ENCODE measurements at regions not wholly inside any gene's neighbourhood (a gene's known extent, or its start where the extent isn't known, plus 50 kb on each side); places are given as distances from the start of the nearest gene placed in this dataset.

DNA sequence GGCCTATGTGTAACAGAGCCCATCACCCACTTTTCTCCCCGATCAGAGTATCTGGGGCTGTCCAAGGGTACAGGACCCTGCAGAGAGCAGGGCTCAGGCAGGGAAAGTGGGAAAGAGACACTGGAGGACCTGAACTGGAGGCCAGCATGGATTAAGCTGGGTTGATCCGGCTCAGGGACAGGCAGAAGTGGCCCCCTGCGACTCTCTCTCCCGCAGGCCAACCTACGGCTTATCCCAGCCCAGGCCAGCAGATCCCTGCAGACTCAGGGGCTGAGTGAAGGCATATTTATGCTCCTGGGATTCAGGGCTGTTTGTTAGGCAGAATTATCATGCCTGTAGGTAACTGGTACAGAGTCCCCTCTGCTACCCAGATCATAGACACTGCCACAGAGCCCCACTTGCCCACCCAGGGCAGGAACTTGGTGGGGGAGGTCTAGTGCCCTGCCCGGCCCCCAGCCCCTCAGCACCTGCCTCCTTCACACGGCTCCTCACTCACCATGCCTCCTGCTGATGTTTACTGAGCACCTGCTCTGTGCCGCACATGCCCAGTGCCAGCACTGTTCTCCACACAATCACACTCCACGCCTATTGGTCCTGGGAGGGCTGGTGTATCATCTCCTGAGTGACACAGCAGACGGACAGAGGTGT, 87.3 kb downstream of the ADRA2C start:
- DNase-seq, result no peak

DNA sequence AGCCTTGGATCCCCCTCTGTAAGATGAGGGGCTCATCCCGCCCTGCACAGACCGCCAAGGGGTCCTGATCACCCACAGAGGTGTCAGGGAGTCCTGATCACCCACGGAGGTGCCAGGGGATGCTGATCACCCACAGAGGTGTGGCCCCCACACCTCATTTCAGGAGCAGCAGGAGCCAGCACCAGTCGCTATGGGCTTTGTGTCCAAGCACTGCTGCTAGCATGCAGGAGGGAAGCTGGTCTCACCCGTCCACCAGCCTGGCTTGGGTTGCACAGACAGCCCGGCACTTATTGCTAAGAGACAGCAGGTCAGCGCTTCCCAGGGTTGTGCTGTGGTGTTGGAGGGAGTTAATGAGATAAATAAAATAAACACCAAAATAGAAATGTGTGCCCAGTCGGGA, 88.5 kb downstream of the ADRA2C start:
- DNase-seq, result no peak

DNA sequence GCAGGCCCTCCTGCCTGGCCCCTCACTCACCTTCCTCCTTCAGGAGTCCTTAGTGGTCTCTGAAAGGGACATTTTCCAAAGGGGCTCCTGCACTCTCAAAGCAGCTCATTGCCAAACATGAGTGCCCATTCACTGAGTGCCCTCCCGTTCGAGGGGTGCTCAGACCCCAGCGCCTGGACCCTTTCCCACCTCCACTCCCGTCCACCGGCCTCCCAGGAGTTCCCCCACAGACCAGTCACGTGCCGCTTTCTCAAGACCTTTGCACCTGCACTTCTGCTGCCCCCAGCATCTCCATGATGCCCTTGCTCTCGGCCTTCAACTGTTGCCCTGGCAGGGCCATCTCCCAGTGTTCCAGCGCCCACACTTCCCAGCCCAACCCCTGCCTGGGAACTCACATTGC, 89.5 kb downstream of the ADRA2C start:
- no peak for DNase-seq

DNA sequence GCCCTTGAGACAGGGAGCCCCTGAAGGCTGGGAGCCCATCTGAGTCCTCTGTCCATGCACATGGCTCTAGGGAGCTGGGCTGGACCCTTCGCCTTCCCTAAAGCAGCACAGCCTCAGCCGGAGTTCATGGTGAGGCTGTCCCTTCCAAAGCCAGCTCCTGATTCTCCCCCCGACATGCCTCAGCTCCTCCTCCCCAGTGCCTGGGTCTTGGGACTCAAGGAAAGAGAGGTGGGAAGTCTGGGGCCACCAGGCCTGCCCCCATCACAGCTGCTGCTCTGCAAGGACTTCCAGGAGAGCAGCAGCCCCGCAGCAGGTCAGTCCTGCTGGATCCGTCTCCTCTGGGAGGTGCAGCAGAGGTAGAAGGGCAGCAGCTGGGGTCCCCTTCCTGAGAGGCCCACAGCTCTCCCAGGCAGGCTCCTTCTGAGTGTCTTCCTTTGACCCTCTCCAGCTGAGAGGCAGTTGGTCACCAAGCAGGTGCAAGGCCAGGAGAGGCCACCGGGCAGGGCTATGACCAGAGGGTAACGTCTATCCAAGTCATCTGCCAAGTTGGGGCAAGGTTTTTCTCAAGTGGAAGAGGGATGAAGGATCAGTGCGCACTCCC, 90.5 kb downstream of the ADRA2C start:
- DNase-seq, result no peak

DNA sequence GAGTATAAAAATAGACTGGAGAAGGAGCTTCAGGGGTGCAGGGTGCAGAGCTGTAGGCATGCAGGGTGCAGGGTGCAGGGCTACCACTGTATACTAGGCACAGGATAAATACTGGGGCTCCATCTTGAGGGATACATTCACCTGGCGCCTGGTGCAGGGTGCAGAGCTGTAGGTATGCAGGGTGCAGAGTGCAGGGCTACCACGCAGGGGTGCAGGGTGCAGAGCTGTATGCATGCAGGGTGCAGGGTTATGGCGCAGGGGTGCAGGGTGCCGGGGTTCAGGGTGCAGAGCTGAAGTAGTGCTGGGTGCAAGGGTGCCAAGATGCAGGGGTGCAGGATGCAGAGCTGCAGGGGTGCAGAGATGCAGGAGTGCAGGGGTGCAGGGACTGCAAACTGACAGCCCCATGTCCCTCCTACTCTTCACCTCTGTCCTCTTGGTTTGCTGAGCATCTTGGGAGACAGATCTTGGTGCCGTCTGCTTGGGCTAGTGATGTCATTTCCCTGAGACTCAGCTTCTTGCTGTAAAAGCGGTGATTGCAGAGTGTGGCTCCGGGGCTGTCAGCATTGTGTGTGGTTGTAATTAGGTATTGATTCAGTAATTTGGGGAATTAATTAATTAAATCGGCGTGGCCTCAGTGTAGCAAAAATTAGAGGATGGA, 91.2 kb downstream of the ADRA2C start:
- no peak for DNase-seq

DNA sequence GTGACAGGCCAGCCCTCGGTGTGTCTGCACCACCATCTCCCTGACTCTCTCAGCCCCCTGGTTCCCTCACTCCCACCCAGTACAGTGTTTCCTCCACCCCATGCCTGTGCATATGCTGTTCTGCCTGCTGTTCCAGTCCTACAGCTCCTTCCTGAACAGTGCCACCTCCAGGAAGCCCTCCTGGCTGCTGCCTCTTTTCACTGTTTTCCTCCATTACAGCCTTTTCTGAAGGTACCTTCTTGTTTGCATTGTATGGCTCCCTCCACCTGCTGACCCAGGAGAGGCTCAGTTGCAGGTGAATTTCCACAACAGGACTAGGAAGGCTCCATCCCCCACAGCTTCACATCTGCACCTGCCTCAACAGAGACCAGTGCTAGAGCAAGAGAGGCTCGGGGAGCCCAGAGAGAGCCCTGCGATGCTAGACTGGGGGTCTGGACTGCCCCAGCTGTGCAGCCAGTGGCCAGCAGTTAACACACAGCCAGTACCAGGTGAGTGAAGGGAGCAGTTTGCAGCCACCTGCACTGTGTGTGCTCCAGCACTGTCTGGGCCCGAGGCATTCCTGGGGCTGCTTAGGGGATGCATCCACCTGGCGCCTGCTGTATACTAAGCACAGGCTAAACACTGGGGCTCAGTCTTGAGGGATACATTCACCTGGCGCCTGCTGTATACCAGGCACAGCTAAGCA, 92.0 kb downstream of the ADRA2C start:
- no peak for DNase-seq

DNA sequence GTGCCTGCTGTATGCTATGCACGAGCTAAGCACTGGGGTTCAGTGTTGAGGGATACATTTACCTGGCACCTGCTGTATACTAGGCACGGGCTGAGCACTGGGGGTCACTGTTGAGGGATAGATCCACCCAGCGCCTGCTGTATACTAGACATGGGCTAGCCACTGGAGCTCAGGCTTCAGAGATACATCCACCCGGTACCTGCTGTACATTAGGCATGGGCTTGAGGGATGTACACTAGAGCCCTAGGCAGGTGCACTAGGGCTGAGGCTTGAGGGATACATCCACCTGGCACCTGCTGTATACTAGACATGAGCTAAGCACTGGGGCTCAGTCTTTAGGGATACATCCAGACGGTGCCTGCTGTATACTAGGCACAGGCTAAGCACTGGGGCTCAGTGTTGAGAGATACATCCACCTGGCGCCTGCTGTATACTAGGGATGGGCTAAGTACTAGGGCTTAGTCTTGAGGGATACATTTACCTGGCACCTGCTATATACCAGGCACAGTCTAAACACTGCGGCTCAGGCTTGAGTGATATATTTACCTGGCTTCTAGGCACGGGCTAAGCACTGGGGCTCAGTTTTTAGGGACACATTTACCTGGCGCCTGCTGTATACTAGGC, 92.7 kb downstream of the ADRA2C start:
- DNase-seq, result no peak

DNA sequence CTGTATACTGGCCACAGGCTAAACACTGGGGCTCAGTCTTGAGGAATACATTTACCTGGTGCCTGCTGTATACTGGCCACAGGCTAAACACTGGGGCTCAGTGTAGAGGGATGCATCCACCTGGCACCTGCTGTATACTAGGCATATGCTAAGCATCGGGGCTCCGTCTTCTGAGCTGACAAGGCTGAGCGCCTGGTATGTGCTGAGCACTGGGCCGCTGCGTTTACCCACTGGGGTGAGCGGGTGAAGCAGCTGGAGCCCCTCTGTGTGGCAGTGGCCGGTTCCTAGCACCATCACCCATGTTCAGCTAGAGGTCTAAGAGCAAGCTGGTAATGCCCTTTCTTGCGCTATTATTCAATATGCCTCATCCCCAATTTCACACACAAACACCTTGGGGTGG, 93.4 kb downstream of the ADRA2C start:
- no peak for DNase-seq

DNA sequence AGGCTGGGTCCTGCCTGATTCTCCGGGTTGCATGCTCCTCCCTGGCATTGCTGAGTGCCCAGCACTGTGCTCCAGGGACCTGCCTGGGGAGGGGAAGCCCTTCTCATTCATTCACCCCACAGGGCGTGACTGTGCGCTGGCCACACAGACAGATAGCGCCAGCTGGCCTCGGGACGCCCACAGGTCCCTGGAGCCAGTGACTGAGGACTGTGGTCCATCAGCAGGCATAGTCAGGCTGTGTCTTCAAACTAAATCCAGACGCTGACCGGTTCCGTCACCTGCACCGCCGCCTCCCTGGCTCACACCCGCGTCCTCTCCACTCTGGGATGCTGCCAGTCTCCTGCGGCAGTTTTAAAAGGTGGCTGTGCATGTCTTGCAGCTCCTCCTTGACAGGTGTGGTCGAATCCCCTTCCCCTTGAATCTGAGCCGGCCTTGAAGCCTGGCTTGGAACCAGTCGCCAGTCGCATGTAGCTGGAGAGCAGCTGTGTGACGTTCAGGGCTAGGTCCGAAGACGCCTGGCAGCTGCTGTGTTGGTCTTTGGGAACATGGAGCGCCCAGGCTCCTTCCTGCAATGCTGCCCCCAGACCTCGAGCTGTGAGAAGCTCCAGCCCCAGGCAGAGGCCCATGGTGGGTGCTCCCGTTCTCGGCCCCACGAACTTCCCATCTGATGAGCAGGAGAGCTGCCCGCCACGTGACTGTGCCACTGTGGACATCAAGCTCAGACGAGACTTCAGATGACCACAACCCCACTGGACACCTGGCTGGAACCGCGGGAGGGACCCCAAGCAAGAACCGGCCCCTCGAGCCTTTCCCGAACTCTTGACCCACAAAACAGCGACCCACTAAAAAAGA, 94.1 kb downstream of the ADRA2C start:
- DNase-seq, result no peak

DNA sequence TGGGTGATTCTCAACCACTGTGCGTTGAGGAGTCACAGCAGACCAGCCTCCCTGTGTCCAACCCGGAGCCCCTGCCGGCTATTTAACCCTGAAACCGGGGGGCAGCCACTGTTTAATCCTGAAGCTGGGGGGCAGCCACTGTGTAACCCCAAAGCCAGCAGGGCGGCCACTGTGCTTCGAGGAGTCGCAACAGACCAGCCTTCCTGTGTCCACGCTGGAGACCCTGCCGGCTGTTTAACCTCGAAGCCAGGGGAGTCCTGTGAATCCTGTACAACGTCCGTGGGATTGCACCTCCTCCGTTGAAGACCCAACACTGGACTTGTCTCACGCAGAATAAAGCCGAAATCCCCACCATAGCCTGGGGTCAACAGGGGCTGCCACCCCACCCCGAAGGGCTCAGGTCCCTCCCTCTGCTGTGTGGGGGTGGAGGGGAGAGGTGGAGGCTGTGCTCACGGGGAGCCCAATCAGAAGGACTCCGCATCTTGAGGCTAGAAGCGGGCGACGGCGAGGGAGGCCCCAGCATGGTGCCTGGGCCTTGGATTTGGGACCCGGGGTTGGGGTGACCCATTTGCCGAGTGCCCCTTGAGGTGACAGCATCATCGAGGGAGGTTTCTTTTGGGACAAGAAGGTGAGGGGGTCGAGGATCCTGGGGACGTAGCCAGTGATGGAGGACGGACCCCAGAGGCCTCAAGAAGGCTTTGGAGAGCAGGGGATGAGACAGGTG, 94.9 kb downstream of the ADRA2C start:
- no peak for DNase-seq

DNA sequence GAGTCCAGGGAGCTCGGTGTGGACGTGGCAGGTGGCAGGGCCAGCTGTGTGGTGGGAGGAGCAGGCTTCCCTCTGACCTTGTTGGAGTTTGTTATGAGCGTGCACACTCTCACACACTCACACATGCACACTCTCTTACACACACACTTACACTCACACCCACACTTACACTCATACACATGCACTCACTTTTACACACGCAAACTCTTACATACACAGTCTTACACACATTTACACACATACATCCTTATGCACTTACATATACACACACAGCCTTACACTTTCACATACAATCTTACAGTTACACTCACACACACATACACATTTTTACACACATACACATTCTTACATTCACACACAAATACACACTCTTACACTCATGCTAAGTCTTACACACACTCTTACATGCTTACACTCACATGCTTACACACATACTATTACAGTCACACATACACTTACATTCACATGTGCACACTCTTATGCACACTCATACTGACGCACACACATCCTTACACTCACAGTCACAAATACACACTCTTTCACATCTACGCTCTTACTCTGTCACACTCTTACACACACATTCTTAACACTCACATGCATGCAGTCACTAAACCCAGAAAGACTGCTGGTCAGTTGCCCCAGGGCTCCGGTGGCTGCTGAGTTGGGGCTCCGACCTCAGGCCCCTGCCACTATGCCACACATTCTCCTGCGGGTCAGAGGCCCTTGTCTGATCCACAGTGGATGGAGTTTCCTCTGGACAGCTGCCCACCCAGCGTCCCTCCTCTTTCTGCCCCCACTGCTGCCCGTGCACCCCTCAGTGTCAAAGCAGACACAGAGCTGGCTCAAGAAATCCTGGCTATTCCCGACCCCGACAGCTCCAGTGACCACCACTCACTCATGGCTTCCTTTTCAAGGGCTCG, 95.8 kb downstream of the ADRA2C start:
- no peak for DNase-seq

DNA sequence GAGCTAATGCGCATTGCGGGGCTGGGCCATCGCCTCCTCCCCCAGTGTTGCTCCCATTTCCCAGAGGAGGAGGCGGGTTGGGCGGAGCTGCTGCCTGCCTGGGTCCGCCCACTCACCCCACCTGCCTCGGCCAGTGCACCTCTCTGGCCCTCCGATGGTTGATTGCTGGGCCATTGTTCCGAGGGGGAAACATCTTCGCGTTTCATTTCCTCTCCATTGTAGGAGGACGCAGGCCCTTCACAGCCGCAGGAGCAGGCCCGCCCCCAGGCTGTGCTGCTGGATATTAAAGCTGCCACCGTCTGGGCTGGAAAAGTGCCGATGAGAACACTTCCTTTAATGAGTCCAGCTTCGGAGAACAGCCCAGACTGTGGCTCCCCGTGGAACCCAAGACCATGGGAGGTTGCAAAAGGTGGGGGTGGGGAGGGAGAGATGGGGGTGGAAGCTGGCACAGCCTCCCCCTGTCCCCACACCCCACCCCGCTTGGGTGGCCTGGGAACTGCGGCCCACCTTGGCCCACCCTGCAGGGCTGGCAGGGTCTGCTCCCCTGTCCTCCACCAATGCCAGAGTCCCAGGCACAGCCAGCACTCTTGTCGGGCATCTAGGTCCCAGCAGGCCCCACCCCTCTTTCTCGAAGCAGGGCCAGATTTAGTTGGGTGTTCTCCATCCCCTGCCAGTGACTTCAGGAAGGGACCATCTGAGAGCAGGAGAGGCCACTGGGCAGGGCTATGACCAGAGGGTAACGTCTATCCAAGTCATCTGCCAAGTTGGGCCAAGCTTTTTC, 96.6 kb downstream of the ADRA2C start:
- peak; percentile 15 for DNase-seq

DNA sequence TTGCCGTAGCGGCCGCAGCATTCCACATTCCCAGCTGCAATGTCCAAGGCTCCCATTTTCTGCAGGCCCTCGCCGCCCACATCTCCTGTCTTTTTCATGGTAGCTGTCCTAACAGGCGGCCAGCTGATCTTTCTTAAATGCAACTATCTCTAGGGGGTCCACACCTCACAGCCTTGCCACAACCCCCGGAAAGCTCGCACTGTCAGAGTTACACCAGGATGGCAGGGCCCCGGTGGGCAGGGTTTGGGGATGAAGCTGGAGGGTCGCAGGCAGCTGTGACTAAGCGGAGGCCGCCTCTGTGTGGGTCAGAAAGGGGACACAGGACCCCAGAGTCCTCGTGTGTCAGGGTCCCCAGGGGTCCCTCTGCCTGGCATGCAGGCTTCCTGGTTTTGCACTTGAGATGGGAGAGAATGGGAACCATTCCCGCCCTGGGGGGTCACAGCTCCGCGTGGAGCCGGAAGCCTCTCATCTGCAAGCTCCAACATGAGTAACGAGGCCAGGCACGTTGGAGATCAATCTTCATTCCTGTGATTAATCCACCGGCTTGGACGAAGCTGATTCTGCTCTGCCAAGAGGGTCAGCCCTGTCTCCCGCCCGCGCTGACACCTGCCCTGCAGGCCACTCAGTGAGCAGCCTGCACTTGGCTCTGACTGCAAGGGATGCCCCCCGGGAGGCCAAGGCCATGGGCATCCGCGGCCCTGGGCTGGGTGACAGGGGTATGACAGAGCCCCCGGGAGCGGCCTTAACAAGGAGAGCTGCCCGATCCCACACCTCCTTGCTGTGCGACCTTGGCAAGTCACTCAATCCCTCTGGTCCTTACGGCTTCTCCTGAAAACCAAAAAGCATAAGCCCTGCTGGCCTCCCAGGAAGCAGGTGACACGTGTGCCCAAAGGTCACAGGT, 97.9 kb downstream of the ADRA2C start:
- no peak for DNase-seq

DNA sequence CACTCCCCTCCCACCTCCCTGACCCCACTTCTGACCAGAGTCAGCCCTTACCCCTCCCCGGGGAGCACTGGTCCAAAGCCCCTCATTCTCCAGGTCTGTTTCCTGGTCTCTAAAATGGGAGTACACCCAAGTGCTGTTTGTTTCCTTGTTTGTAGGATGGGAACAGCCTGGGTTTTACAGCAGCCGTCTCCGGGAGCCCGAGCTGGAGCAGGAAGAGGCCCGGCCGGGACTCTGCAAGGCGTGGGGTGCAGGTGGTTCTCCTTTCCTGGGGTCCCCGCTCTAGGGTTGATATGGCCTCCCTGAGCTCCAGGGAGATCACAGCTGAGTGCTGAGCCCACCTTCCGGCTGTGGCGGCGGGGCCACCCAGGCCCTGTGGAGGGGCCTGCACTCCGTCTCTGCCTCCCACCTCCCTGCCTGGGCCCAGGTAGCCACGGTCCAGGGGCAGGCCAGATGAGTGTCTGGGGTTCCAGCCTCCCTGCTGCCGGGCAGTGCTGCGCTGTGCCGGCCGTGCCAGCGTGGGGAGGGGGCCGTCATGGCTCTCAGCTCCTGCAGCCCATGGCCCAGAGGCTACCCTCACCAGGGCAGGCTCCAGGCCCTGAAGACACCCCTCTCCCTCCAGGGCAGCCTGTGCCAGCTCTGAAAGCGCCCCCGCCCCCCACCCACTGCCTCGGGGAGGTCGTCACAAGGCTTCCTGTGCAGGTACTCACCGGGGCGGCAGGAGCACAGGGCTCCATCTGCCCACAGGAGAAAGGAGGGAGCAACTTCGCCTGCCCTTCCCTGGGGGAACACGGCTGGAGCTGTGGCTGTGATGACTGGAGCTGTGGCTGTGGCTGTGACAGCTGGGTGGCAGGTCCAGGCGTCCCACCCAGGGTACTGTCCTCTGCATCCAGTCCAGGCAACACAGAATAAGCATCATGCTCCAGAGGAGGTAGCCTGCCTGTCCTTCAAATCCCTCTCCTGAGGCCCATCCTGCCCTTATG, 98.8 kb downstream of the ADRA2C start:
- DNase-seq, result no peak

DNA sequence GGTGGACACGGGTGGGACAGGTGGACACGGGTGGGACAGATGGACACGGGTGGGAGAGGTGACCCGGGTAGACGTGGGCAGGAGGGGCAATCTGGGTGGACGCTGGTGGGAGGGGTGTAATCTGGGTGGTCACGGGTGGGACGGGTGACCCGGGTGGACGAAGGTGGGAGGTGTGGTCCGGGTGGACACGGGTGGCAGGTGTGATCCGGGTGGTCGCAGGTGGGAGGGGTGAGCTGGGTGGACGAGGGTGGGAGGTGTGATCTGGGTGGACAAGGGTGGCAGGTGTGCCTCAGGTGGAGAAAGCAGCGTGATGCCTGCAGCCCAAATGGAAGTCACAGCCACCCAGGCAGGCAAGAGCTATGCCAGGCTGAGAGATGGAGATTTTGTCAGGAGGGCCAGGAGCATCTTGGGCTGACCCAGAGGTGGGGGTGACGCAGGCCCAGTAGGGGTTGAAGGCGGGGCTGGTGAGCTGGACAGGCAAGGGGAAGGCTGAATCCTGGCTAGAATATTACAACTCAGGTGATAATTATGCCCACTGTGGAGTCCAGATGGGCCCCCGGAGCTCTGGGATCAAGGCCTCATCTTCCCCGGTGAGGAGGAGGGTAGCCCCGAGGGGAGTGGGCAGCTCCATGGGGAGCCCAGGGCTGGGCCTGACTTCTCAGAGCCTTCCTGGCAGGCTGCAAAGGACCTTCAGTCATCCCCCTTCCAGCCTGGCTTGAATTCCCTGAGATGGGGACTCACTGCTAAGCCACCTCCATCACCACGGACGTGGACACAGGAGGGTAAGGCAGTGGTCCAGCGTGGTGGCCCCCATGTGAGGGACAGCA, 100.0 kb downstream of the ADRA2C start:
- DNase-seq, result no peak

DNA sequence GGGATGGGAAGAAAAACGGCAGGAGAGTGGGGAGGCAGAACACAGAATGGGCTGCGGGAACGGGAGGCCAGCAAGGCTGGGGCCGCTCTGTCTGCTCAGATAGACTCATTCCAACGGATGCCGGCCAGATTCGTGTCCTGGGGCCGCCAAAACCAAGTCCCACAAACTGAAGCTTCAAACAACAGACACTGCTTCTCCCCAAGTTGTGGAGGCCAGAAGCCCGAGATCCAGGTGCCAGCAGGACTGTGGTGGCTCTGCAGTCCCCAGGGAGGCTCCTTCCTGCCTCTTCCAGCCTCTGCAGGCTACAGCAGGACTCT, 100.6 kb downstream of the ADRA2C start:
- no peak for DNase-seq
